GM21619 (cell line): ENCODE measurements at regions not wholly inside any gene's neighbourhood (a gene's known extent, or its start where the extent isn't known, plus 50 kb on each side); places are given as distances from the start of the nearest gene placed in this dataset.

Experiments
- ATAC-seq: cut with Tn5 transposase; IDR thresholded peaks from one replicate; pipeline ENCODE4 v1.9.1; 2021; ENCODE audit not compliant: unreplicated experiment

DNA sequence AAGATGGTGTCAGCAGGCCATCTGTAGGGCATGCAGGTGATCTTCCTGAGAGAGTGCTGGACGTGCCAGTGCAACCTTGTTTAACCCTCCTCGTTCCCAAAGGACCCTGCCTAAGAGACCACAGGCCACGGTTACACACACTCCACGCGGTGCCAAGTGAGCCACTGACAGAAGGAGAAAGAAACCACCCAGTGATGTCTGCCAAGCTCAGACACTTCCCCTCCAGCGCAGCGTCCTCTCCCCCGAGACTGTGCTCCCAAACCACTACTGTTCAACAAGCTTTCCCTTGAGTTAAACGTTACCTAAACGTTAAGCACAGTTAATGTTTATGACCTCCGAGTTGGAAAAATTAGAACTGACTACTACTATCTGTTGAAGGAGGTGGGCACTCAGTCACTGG is 119.1 kb upstream of the NCK2 start:
- no peak for ATAC-seq

GRCh38 chr2:105621038-105621437 is 123.7 kb upstream of the NCK2 start:
- ATAC-seq, result no peak

- no peak for ATAC-seq
Observed at GRCh38 chr2:105618351-105618659, 126.4 kb upstream of the NCK2 start.

DNA sequence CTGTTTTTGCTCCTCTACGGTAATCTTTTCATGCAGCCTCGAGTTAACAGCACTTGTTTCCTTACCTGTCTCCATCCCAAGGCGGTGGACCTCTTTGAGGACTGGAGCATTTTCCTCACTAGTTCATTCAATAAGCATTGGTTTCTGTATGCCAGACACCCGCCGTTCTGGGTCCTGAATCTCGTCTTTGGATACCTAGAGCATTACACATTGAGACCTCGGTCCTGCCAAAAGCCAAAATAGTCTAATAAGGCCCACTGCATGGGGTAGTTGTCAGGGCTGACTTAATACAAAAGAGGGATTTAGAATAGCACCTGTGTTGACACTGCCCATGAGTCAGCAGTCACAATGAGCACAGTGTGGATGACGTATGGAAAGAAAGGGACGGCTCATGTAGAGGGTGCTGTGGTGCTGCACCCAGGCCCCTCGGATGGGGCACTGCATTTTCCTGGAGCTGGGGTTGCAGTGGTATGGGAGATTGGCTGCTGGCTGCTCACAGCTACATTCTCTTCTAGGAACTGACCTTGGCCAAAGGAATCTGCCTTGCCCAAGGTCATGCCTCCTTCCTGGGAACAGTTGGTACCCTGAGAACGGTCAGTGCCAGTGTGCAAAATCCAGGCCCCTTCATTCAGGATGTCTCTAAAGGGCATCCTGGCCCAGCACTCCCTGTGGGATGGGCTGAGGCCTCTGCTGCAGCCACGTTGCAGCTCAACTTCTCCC is 126.9 kb upstream of the NCK2 start:
- no peak for ATAC-seq

- ATAC-seq, result no peak
Observed at GRCh38 chr2:105615305-105615704, 129.4 kb upstream of the NCK2 start.

GRCh38 chr2:105611811-105612424 is 132.8 kb upstream of the NCK2 start:
- no peak for ATAC-seq

DNA sequence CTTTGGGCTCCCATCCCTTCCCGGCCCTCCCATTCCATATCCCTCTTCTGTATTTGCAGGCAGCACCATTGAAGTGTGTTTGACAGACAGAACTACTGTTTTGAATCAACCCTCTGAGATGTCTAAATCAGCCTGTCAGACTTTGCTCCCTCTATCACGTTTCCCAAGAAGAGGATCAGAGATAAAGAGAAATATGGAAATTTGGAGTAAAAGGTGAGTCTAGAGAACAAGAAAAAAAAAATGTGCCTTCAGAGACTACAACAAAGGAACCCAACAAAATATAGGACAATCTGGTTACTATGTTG is 133.4 kb upstream of the NCK2 start:
- no peak for ATAC-seq

DNA sequence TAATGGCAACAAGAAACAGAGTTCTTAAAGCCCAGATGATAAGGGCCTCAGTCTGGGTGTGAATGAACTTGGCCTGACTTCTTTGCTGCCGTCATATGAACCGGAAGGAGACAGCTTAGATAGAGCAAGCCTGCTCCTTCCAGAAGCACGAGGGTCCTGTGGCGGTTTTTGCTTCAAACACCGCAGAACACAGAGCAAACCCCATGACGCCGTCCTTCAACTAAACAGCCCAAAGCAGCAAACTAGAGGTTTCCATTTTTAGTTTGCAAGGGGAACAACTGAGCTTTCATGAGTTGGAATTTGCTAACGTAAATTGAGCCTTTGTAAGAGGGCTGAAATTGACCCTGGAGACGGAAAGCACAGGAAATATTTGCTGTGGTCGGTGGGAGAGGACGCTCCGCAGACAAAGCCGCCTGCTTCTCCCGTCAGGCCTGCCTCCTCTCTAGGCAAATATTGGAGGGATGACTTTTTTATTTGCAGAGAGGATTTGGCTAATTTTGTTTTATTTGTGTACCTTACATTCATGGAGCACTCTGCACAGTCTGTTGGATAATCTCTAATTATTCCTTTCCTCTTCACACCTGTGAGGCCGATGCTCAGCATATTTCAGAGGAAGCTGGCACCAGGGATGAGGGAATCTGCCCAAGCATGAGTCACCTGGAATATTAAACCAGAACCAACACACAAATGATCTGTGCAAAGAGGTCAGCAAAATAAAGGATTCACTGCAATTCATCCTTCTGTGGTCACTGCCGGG is 134.0 kb upstream of the NCK2 start:
- ATAC-seq, result no peak

GRCh38 chr2:105609746-105610402 is 134.8 kb upstream of the NCK2 start:
- no peak for ATAC-seq

DNA sequence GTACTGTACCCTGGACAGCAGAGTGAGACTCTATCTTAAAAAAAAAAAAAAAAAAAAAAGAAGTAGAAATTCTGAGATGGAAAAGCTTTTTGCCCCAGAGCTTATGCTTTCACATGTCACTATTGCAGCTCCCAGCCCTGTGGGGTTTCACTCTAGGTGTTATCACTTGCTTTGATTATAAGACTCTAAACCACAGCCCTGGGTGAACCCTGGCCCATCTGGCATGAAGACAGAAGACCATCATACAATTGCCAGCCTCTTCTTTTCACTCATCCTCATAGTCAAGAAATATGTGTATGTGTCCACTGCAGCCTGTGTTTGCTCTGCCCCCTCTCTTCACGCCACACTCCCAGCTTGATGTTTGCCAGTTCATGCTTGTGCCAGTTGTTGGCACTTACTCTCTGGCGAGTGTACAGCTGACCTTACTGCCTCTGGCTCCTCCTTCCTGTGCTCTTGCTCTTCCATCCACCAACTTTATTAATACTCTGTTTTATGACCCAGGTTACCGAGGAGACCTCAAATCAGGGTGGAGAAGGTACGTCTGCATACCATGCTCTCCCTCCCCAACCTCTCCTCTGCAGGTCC is 136.7 kb upstream of the NCK2 start:
- ATAC-seq, result no peak

GRCh38 chr2:105606081-105606480 is 138.6 kb upstream of the NCK2 start:
- ATAC-seq, result no peak

DNA sequence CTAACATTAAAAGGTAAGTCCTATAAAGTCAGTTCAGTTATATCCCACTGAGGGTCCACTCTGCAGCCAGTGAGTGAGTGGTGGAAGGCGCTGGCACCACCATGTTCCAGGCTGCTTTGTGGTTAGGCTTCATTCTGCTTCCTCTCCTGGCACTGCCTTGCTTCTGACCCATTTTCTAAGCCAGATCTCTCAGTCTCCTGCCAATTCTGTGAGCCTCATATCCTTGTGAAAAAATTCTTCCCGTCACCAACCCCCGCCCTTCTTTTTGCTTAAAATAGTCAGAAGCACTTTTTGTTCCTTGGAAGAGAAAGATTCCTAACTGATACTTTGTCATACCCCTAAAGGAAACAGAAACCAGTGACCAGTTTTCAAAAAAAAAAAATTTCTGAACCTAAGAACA is 139.8 kb upstream of the NCK2 start:
- ATAC-seq, result no peak

GRCh38 chr2:105600949-105601794 is 143.5 kb upstream of the NCK2 start:
- ATAC-seq, result no peak

DNA sequence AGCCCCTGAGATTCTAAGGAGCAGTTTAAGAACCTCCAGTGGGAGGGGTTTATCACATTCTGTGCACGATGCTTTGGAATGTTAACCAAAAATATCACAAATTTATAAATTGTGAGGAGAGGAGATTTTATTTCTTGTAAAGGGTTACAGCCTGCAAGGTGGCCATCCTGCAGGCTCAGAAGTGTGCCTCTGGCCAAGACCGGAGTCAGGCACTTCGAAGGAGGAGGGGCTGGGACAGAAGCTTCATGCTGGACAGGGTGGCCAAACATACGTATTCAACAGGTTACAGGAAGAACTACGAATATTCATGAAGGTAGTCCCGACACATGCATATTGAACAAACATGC is 144.1 kb upstream of the NCK2 start:
- ATAC-seq, result no peak

DNA sequence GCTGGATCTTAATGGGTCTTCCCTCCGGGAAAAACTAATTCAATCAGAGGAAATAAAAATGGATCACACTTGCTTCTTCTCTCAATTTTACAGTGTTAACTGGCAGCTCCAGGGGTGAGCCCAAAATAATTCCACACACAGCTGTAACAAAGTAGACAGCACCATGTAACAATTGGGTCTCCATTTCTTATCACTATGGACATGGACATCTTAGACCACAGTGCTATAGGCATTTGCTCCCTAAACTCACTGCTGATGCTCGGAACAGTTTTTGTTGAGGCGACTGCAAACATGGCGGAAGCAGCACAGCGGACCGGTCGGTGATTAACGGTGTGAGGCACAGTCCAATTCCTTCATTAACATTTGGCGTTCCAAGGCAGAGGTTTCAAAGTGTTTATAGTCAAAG is 144.7 kb upstream of the NCK2 start:
- ATAC-seq, result no peak

GRCh38 chr2:105598829-105599698 is 145.6 kb upstream of the NCK2 start:
- no peak for ATAC-seq

DNA sequence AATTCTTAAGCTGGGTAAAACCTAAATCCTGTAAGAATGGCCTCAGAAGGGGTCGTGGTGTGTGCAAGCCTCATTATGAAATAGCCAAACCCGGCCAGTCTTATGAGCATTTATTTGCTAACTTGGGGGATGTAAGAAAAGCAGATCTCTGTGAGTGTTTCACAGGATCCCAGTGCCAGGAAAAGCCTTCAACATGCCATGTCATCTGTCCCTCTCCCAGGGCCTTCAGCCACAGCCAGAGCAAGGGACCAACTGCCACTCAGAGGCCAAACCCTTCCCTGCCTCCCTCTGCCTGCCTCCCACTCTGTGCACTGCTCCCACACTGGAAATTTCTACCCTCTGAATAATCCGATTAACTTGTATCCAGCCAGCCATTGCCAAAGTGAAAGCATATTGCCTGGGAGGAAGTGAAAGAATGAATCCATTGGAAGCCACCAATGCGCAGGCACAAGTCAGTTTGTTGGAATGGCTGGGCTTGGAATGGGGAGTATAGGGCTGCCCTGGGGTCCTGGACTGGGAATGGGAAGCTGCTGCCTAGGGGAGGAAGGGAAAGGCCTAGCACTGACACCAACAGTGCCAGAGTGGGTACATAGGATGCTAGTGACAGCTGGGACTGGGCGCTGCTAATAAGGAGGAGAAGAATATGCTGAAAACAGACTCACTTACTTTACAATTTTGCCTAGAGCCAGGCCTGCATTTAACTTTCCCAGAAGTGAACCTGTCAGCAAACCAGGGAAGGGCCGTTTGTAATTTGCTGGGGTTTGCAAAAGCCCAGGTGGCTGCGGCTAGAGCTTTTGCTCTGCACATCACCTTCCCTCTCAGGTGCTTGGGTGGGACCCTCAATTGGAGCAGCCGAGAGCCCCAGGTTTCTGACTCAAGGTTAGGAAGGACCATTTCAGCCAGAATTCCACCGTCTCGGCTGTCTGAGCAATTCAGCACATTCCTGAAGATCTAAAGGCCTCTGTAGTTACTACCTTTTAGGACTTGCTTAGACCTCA is 146.6 kb upstream of the NCK2 start:
- ATAC-seq, result no peak

DNA sequence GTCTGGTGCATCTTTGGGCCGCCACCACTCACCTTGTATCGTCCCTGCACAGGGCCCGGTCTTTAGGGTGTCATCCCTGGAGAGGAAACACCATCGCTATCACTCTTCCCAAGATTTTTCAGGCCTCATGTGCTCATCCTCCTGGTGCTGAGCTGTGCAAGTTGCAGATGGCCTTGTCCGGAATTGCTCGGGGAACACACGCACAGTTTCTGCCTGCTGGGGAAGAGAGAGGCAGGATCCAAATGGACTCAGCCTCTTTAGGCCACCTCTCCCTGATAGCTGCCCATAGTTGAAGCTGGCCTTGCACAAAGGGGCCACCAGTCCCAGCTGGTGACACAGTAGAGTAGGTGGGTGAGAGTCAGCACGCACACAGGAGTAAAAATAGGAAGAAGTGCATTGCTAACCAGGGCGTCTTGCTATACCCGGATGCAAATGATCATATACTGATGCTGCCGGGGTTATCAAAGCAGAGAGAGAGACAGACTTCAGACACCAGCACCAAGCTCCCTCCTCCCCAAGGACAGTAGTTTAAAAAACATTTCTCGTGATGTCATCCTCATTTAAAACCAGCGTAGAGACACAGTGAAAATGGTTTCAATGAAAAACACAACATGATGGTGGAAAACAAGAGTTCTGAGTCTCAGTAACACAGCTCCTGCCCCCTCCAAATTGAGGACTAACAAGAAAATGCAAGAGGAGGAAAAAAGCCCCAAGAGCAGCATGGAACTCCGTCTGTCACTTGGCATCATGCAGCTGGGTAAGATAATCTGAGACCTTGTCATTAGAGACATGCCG is 147.5 kb upstream of the NCK2 start:
- ATAC-seq, result no peak
